ENCODE measurements at regions not wholly inside any gene's neighbourhood (a gene's known extent, or its start where the extent isn't known, plus 50 kb on each side); places are given as distances from the start of the nearest gene placed in this dataset.

DNA sequence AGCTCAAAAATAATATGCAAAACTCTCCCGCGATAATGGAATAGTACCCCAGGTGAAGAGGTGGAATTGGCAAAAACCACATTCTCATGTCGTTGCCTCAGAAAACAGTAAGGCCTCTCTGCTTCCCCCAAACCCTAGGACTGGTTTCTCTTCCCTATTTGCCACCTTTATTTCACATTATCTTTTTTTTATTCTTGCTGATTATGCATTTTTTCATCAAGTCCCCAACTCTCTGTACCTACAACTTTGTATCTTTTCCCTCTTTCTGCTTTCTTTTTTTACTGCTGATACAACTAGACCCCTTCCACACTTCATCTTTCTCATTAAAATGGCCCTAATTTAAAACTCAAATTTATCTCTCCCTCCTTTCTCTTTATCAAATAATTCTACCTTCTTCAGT lies 1472.2 kb downstream of the SUCLG1 start:
- no peak overlapping the region for H3K9ac ChIP-seq (ENCODE audit: low read length)
- H3K4me3 ChIP-seq (ENCODE audit: low read length): no peak overlapping the region
- no peak overlapping the region for H3K27ac ChIP-seq (ENCODE audit: low read length)
- H3K9me2 ChIP-seq (replicated peaks; ENCODE audit: insufficient read depth, low read length): no peaks in the 10 kb centered on the region
- H3K4me2 ChIP-seq (ENCODE audit: low read depth, low read length): no peak overlapping the region
- no peaks in the 10 kb centered on the region for H3K27me3 ChIP-seq (replicated peaks; ENCODE audit: insufficient read depth, low read length)
- no peak for DNase-seq
- no peaks in the 10 kb centered on the region for H3K4me1 ChIP-seq (ENCODE audit: low read length)
- H3K36me3 ChIP-seq (replicated peaks; ENCODE audit: insufficient read depth, low read length): no peaks in the 10 kb centered on the region
- H2AFZ ChIP-seq (ENCODE audit: low read length): no peak overlapping the region
- no peaks in the 10 kb centered on the region for H4K20me1 ChIP-seq (ENCODE audit: insufficient read depth, low read length)
- no peaks in the 10 kb centered on the region for H3K79me2 ChIP-seq (ENCODE audit: low read length)
- H3F3A ChIP-seq (ENCODE audit: insufficient read depth, low read length): no peaks in the 10 kb centered on the region
- TF ChIP-seq, protein P1, sequence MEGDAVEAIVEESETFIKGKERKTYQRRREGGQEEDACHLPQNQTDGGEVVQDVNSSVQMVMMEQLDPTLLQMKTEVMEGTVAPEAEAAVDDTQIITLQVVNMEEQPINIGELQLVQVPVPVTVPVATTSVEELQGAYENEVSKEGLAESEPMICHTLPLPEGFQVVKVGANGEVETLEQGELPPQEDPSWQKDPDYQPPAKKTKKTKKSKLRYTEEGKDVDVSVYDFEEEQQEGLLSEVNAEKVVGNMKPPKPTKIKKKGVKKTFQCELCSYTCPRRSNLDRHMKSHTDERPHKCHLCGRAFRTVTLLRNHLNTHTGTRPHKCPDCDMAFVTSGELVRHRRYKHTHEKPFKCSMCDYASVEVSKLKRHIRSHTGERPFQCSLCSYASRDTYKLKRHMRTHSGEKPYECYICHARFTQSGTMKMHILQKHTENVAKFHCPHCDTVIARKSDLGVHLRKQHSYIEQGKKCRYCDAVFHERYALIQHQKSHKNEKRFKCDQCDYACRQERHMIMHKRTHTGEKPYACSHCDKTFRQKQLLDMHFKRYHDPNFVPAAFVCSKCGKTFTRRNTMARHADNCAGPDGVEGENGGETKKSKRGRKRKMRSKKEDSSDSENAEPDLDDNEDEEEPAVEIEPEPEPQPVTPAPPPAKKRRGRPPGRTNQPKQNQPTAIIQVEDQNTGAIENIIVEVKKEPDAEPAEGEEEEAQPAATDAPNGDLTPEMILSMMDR (IDR thresholded peaks at IDR 0.05; ENCODE audit: low read length): no peak
- TF ChIP-seq EZH2phosphoT487 (IDR thresholded peaks at IDR 0.05; ENCODE audit: low read length) (no peak), EZH2 (optimal IDR thresholded peaks at IDR 0.05; ENCODE audit: low read depth, low read length) (no peak)
- no peaks in the 10 kb centered on the region for H3K9me3 ChIP-seq (replicated peaks; ENCODE audit: insufficient read depth, low read length)

DNA sequence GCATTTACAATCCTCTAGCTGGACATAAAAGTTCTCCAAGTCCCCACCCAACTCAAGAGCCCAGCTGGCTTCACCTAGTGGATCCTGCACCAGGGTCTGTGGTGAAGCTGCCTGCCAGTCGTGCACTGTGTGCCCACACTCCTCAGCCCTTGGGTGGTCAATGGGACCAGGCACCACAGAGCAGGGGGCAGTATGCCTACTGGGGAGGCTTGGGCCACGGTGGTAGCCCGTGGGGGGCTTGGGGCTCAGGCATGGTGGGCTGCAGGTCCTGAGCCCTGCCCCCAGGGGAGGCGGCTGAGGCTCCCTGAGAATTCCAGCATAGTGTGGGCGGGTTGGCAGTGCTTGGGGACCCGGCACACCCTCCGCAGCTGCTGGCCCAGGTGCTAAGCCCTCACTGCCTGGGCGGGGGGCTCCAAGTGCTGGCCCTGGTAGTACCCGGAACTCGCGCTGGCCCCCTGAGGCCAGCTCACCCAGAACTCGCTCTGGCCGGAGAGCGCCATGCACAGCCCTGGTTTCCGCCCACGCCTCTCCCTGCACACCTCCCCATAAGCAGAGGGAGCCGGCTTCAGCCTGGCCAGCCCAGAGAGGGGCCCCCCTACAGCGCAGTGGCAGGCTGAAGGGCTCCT lies 1473.4 kb downstream of the SUCLG1 start:
- no peak overlapping the region for H2AFZ ChIP-seq (ENCODE audit: low read length)
- H3F3A ChIP-seq (ENCODE audit: insufficient read depth, low read length): no peaks in the 10 kb centered on the region
- no peak overlapping the region for H3K4me2 ChIP-seq (ENCODE audit: low read depth, low read length)
- H3K27me3 ChIP-seq (replicated peaks; ENCODE audit: insufficient read depth, low read length): no peaks in the 10 kb centered on the region
- H3K9ac ChIP-seq (ENCODE audit: low read length): no peak overlapping the region
- TF ChIP-seq EZH2 (optimal IDR thresholded peaks at IDR 0.05; ENCODE audit: low read depth, low read length): no peak
- TF ChIP-seq EZH2phosphoT487 (IDR thresholded peaks at IDR 0.05; ENCODE audit: low read length): no peak
- TF ChIP-seq, protein P1 (IDR thresholded peaks at IDR 0.05; ENCODE audit: low read length): no peak
- no peaks in the 10 kb centered on the region for H3K9me2 ChIP-seq (replicated peaks; ENCODE audit: insufficient read depth, low read length)
- H3K36me3 ChIP-seq (replicated peaks; ENCODE audit: insufficient read depth, low read length): no peaks in the 10 kb centered on the region
- no peaks in the 10 kb centered on the region for H3K4me1 ChIP-seq (ENCODE audit: low read length)
- H3K79me2 ChIP-seq (ENCODE audit: low read length): no peaks in the 10 kb centered on the region
- DNase-seq: no peak
- H4K20me1 ChIP-seq (ENCODE audit: insufficient read depth, low read length): no peaks in the 10 kb centered on the region
- H3K9me3 ChIP-seq (replicated peaks; ENCODE audit: insufficient read depth, low read length): no peaks in the 10 kb centered on the region
- no peak overlapping the region for H3K4me3 ChIP-seq (ENCODE audit: low read length)
- no peak overlapping the region for H3K27ac ChIP-seq (ENCODE audit: low read length)

DNA sequence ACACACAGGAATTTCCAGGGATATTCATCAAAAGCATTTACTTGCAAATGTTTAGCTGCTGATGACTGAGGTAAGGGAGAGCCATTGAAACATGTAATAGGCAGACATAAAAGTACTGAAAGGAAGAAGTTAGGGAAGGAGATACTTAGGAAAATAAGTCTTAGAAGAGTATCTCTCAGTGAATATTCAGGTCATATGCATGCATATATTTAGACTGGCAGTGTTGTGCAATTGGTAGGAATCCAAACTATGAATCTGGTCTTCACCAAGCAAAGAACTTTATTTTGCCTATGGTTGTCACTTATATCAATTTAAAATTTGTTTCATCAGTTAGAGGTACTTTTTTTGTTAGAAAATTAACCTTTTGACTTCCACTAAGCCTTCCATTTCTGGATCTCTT lies 1490.7 kb downstream of the SUCLG1 start:
- Histone ChIP-seq H3K9me2 (replicated peaks; ENCODE audit: insufficient read depth, low read length) (no peaks in the 10 kb centered on the region), H3K9ac (ENCODE audit: low read length) (no peak overlapping the region), H2AFZ (ENCODE audit: low read length) (no peak overlapping the region), H3K27ac (ENCODE audit: low read length) (no peak overlapping the region), H3K4me2 (ENCODE audit: low read depth, low read length) (no peak overlapping the region), H3K27me3 (replicated peaks; ENCODE audit: insufficient read depth, low read length) (no peaks in the 10 kb centered on the region), H4K20me1 (ENCODE audit: insufficient read depth, low read length) (no peaks in the 10 kb centered on the region), H3K79me2 (ENCODE audit: low read length) (no peaks in the 10 kb centered on the region), H3F3A (ENCODE audit: insufficient read depth, low read length) (no peaks in the 10 kb centered on the region), H3K4me1 (ENCODE audit: low read length) (no peaks in the 10 kb centered on the region), H3K4me3 (ENCODE audit: low read length) (no peak overlapping the region), H3K9me3 (replicated peaks; ENCODE audit: insufficient read depth, low read length) (no peaks in the 10 kb centered on the region), H3K36me3 (replicated peaks; ENCODE audit: insufficient read depth, low read length) (no peaks in the 10 kb centered on the region)
- DNase-seq: no peak
- TF ChIP-seq, protein P1 (IDR thresholded peaks at IDR 0.05; ENCODE audit: low read length): no peak
- no peak for TF ChIP-seq EZH2 (optimal IDR thresholded peaks at IDR 0.05; ENCODE audit: low read depth, low read length)
- TF ChIP-seq EZH2phosphoT487 (IDR thresholded peaks at IDR 0.05; ENCODE audit: low read length): no peak
